Neural crest cell (in vitro differentiated cells): ENCODE measurements at regions not wholly inside any gene's neighbourhood (a gene's known extent, or its start where the extent isn't known, plus 50 kb on each side); places are given as distances from the start of the nearest gene placed in this dataset.

Source experiments
- DNase-seq: peaks from one replicate; pipeline ENCODE4 v3.0.0; 2021; ENCODE audit warnings: low read depth, mixed read lengths, low spot score
- H3K27ac Mint-ChIP-seq: one replicate; pipeline ENCODE4 v1.8.0; 2021; ENCODE audit warnings: mild to moderate bottlenecking, mixed read lengths; ENCODE audit not compliant: unreplicated experiment
- H3K27me3 Mint-ChIP-seq: 2 replicates; pipeline ENCODE4 v1.8.0; 2021; ENCODE audit warnings: low read depth, mild to moderate bottlenecking, mixed read lengths
- H3K36me3 Mint-ChIP-seq: 2 replicates; pipeline ENCODE4 v1.8.0; 2021; ENCODE audit warnings: low read depth, mild to moderate bottlenecking, mixed read lengths
- H3K4me1 Mint-ChIP-seq: 2 replicates; pipeline ENCODE4 v1.8.0; 2021; ENCODE audit warnings: mixed read lengths
- H3K4me3 Mint-ChIP-seq: one replicate; pipeline ENCODE4 v1.8.0; 2021; ENCODE audit warnings: mild to moderate bottlenecking, mixed read lengths
- H3K9me3 Mint-ChIP-seq: 2 replicates; pipeline ENCODE4 v1.8.0; 2021; ENCODE audit warnings: mixed read lengths
- TF ChIP-seq, protein P1 (sequence below): fragments of 200-600 bp; sonication (generic); conservative IDR thresholded peaks from 2 replicates; pipeline ENCODE4 v1.5.0; 2021; ENCODE audit warnings: antibody characterized with exemption, mild to moderate bottlenecking

DNA sequence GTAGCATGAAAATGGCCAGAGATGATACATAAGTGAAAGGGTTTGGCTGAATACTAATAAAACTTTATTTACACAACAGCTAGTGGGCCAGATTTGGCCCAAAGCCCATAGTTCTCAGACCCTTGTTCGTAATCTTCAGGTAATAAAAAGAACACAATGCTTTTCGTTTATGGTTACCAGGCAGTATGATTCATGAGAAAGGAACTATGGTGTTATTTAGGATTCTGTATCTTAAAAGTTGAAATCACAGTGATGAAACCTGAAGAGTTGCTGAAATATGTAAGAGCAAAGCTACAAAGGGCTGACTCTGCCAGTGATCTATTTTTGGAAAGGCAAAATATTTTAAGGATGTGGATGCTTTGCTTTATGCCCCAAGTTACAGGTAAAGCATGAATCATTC lies 192.7 kb downstream of the SMC2 start:
- no peaks in the 10 kb centered on the region for H3K36me3 Mint-ChIP-seq
- H3K27ac Mint-ChIP-seq = no peak overlapping the region
- no peak overlapping the region for H3K4me3 Mint-ChIP-seq
- H3K9me3 Mint-ChIP-seq = no peaks in the 10 kb centered on the region
- no peak for DNase-seq
- TF ChIP-seq, protein P1, sequence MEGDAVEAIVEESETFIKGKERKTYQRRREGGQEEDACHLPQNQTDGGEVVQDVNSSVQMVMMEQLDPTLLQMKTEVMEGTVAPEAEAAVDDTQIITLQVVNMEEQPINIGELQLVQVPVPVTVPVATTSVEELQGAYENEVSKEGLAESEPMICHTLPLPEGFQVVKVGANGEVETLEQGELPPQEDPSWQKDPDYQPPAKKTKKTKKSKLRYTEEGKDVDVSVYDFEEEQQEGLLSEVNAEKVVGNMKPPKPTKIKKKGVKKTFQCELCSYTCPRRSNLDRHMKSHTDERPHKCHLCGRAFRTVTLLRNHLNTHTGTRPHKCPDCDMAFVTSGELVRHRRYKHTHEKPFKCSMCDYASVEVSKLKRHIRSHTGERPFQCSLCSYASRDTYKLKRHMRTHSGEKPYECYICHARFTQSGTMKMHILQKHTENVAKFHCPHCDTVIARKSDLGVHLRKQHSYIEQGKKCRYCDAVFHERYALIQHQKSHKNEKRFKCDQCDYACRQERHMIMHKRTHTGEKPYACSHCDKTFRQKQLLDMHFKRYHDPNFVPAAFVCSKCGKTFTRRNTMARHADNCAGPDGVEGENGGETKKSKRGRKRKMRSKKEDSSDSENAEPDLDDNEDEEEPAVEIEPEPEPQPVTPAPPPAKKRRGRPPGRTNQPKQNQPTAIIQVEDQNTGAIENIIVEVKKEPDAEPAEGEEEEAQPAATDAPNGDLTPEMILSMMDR = no peak
- no peaks in the 10 kb centered on the region for H3K4me1 Mint-ChIP-seq
- H3K27me3 Mint-ChIP-seq = no peaks in the 10 kb centered on the region

DNA sequence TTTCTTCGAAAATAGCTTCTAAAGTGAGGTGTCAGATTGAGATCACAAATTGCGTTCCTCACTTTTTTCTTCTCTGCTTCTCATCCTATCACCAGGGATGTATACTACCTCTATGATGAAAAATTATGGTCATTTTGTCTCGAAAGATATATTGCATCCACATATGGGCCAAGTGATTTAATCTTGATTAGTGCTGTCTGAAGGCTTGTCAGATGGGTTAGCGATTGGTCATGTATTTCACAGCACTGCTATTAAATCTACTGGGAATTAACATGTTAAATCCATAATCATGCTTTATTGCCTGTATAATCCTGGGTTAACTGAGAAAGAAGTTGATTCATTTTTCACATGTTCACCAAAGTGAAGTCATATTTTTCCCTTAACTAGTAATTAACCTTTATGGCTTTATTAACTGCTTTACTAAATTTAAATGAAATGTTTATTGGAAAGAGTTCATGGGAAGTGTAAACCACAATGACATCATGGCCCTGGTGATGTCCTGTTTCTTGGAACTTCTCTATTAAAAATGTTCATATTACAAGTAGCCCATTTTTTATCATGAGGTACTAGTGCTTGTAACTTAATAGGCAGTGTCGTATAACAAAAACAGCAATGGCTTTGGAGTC lies 193.3 kb downstream of the SMC2 start:
- TF ChIP-seq, protein P1 = no peak
- no peaks in the 10 kb centered on the region for H3K4me1 Mint-ChIP-seq
- no peaks in the 10 kb centered on the region for H3K36me3 Mint-ChIP-seq
- no peaks in the 10 kb centered on the region for H3K27me3 Mint-ChIP-seq
- H3K9me3 Mint-ChIP-seq = no peaks in the 10 kb centered on the region
- H3K4me3 Mint-ChIP-seq = no peak overlapping the region
- no peak for DNase-seq
- no peak overlapping the region for H3K27ac Mint-ChIP-seq

DNA sequence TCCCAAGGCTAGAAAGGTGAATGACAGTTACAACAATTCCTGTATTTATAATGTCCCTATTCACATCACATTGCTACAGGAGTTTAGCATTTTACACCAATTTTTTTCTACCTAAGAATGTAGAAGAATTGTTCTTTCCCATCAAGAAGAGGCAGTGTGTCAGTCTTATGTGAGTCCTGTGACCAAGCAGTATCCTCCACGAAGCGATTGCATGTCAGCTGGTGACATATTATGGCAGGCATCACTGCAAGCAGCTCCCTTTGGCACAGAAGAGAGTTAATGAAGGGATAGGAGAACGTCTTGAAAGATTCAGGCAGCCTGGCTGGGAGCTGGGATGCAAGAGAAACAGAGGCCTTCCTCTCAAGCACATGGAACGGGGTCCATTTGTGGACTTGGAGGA lies 199.8 kb downstream of the SMC2 start:
- H3K27me3 Mint-ChIP-seq = no peaks in the 10 kb centered on the region
- DNase-seq = no peak
- no peaks in the 10 kb centered on the region for H3K4me1 Mint-ChIP-seq
- no peaks in the 10 kb centered on the region for H3K36me3 Mint-ChIP-seq
- no peak overlapping the region for H3K4me3 Mint-ChIP-seq
- TF ChIP-seq, protein P1 = no peak
- no peak overlapping the region for H3K27ac Mint-ChIP-seq
- no peaks in the 10 kb centered on the region for H3K9me3 Mint-ChIP-seq

DNA sequence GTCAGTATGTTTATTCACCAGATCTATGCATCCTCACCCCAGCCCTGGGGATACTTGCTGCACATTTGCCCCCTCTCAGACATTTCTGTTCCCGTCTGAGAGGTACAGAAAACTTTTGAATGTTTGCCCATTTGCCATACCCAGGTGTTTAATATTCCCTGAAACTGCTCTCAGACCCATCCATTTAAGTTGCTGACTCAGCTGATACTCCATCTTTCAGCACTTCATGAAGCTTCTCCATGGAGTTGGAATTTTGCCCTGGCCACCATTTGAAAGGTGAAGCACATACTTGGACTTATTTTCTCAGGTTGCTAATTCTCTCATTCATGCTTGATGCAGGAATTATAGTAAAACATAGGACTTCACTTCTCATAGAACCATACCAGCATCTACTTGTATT lies 203.9 kb upstream of the OR13F1 start:
- no peaks in the 10 kb centered on the region for H3K27me3 Mint-ChIP-seq
- H3K4me1 Mint-ChIP-seq = no peaks in the 10 kb centered on the region
- no peaks in the 10 kb centered on the region for H3K9me3 Mint-ChIP-seq
- H3K4me3 Mint-ChIP-seq = no peak overlapping the region
- TF ChIP-seq, protein P1 = no peak
- DNase-seq = no peak
- H3K36me3 Mint-ChIP-seq = no peaks in the 10 kb centered on the region
- no peak overlapping the region for H3K27ac Mint-ChIP-seq

DNA sequence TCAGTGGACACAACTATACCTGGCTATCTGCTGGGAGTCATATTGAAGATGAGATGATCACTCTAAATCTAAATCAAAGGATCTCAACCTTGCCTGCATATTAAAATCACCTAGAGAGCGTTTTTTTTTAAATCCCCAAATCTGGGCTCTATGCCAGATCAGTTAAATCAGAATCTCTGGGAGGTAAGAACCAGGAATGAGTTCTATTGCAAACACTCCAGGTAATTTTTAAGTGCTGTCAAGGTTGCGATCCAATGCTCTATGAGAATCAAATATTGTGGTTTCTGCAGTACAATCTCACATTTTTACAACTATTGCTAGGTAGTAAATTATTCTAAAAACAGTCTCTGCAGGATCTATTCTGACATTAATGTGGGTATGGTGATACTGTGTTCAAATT lies 202.3 kb upstream of the OR13F1 start:
- TF ChIP-seq, protein P1 = no peak
- no peak overlapping the region for H3K4me3 Mint-ChIP-seq

More for the DNA sequence above, 202.3 kb upstream of the OR13F1 start:
- H3K27ac Mint-ChIP-seq = no peak overlapping the region
- H3K36me3 Mint-ChIP-seq = no peaks in the 10 kb centered on the region
- no peaks in the 10 kb centered on the region for H3K9me3 Mint-ChIP-seq
- no peaks in the 10 kb centered on the region for H3K27me3 Mint-ChIP-seq
- no peaks in the 10 kb centered on the region for H3K4me1 Mint-ChIP-seq
- DNase-seq = no peak
